ENCODE measurements at regions not wholly inside any gene's neighbourhood (a gene's known extent, or its start where the extent isn't known, plus 50 kb on each side); places are given as distances from the start of the nearest gene placed in this dataset.

DNA sequence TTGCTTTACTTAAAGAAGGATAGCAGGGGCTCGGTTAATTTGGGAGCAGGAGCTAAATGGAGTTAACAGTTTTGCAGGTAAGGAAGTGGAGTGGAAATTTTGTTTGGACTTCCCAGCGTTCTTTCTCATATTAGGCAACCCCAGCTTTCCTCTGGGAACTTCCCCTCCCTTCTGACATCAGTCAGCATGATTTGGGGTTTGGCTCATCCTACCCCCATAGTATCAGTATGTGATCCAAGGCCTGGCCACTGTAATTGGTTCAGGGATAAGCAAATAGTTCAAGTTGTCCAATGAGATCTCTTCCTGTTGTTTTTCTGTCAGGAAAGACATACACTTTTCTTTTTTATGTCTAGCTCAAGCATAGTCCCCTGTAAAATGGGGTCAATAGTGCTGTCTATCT lies 125.6 kb upstream of the CDK6 start:
- CTCF ChIA-PET (ENCODE audit: partially characterized antibody) = interaction anchor here (1.1 kb wide), 1 partner anchor 16 kb away, joined by 3 read pairs; no protein-coding TSS in a partner anchor
- FAIRE-seq = no peak
- TF ChIP-seq EGR1 (IDR thresholded peaks at IDR 0.05; ENCODE audit: borderline replicate concordance, low read depth, low read length) (no peak), SP1 (IDR thresholded peaks at IDR 0.05; ENCODE audit: low read depth, low read length) (no peak), BACH1 (IDR thresholded peaks at IDR 0.05; ENCODE audit: low read length) (no peak), SUZ12 (IDR thresholded peaks at IDR 0.05; ENCODE audit: low read length) (no peak)
- TF ChIP-seq, protein P1, sequence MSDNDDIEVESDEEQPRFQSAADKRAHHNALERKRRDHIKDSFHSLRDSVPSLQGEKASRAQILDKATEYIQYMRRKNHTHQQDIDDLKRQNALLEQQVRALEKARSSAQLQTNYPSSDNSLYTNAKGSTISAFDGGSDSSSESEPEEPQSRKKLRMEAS (IDR thresholded peaks at IDR 0.05) = no peak

More for the DNA sequence above, 125.6 kb upstream of the CDK6 start:
- Histone ChIP-seq H4K8ac (ENCODE audit: extremely low read depth, insufficient read depth, low read length) (no peak overlapping the region), H3K23ac (ENCODE audit: insufficient read length) (no peak overlapping the region), H3K18ac (ENCODE audit: extremely low read depth, low read length) (no peak overlapping the region), H2BK5ac (ENCODE audit: low read depth, low read length) (no peak overlapping the region), H3K56ac (replicated peaks; ENCODE audit: insufficient read length, low read depth, low read length) (no peak overlapping the region), H3K27ac (ENCODE audit: low read depth, low read length) (no peak overlapping the region), H3K14ac (ENCODE audit: insufficient read length) (no peak overlapping the region), H4K5ac (ENCODE audit: insufficient read length, low read depth, low read length) (no peak overlapping the region), H2AFZ (ENCODE audit: low read length) (no peak overlapping the region), H4K91ac (replicated peaks; ENCODE audit: insufficient read length, low read length) (no peak overlapping the region), H2BK15ac (ENCODE audit: low read length) (no peak overlapping the region), H2BK12ac (ENCODE audit: low read depth, low read length) (no peak overlapping the region), H3K9ac (replicated peaks in 1 of 4; ENCODE audit: extremely low read depth in 1 of 4, low read depth in 3 of 4, low read length in 3 of 4) (no peak overlapping the region), H3K4me3 (ENCODE audit: extremely low read depth in 1 of 4, insufficient read depth in 2 of 4, low read depth in 3 of 4, low read length in 4 of 4) (no peak overlapping the region), H4K20me1 (replicated peaks in 1 of 2; ENCODE audit: control insufficient read depth in 1 of 2, insufficient read depth in 2 of 2, low read length in 2 of 2) (no peaks in the 10 kb centered on the region), H3K23me2 (ENCODE audit: low read depth, low read length) (no peaks in the 10 kb centered on the region; the same call in 1 of the 2 replicates), H3K4me1 (replicated peaks in 1 of 4; ENCODE audit: control insufficient read depth in 3 of 4, insufficient read depth in 4 of 4, low read length in 3 of 4) (no peaks in the 10 kb centered on the region), H3K4ac (replicated peaks; ENCODE audit: insufficient read length, low read depth, low read length) (no peak overlapping the region), H3K9me3 (ENCODE audit: insufficient read depth in 2 of 2, low read depth in 1 of 2, low read length in 1 of 2) (no peaks in the 10 kb centered on the region), H2BK120ac (replicated peaks; ENCODE audit: low read depth, low read length) (no peak overlapping the region), H3K27me3 (replicated peaks in 1 of 4; ENCODE audit: control insufficient read depth in 3 of 4, extremely low read depth in 1 of 4, insufficient read depth in 3 of 4, low read length in 3 of 4) (no peaks in the 10 kb centered on the region), H3K36me3 (ENCODE audit: control insufficient read depth in 2 of 4, insufficient read depth in 4 of 4, low read length in 3 of 4) (no peaks in the 10 kb centered on the region), H3K79me2 (ENCODE audit: control insufficient read depth in 1 of 2, insufficient read depth in 2 of 2, low read length in 2 of 2) (no peaks in the 10 kb centered on the region), H3K79me1 (ENCODE audit: low read depth, low read length) (no peaks in the 10 kb centered on the region), H2BK20ac (ENCODE audit: low read length) (no peak overlapping the region), H3K4me2 (ENCODE audit: insufficient read depth in 1 of 2, low read depth in 2 of 2, low read length in 2 of 2) (no peak overlapping the region), H2AK5ac (ENCODE audit: low read depth, low read length) (no peak overlapping the region)
- POLR2A ChIA-PET (ENCODE audit: partially characterized antibody) = no interaction called here
- DNase-seq (ENCODE audit: low read depth in 1 of 2, low spot score in 2 of 2) = no peak
- 65% methylated on average over 2 of the region's 2 CpGs; no CpG with 5 or more reads in 1 of the 2 experiments for WGBS, 2 experiments (ENCODE audit: extremely low coverage in 1 of 2, insufficient coverage in 1 of 2, insufficient read length in 1 of 2, insufficient replicate concordance in 2 of 2, low coverage in 1 of 2, low lambda C conversion rate in 2 of 2, missing lambda C conversion rate in 1 of 2)
